ENCODE measurements at regions not wholly inside any gene's neighbourhood (a gene's known extent, or its start where the extent isn't known, plus 50 kb on each side); places are given as distances from the start of the nearest gene placed in this dataset.

DNA sequence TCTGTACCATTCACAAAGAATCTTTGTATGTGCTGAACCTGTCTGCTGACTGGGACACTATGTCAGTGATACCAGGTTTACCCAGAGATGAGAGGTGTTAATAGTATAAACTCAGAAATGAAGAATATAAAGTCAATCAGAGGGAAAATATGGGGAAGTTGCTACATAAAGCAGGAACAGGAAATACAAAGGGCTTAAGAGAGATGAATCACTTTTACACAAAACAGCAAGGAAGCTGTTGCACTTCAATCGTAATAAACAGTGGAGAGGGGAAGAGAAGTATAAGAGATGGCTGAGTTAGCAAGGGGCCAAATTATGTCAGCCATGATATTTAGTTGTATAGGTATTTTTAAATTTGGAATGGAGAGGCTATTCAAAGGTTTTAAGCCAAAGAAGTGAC is 890.2 kb upstream of the NCAM2 start:
- H3K4me3 ChIP-seq (ENCODE audit: low read length) = no peak overlapping the region
- no peaks in the 10 kb centered on the region for H3K9me3 ChIP-seq (ENCODE audit: control insufficient read depth in 2 of 3, low read length in 3 of 3)
- no peaks in the 10 kb centered on the region for H3K27me3 ChIP-seq (ENCODE audit: control insufficient read depth in 2 of 2, insufficient read depth in 2 of 2, low read length in 2 of 2)
- H3K9me3 Mint-ChIP-seq = peaks cover 0 to 29% (median 10%) of the 10 kb centered on the region in 11 donors
- ATAC-seq (no peak), DNase-seq (no peak)
- ChIA-PET POLR2A (no interaction called here), CTCF (interaction anchor here (0.5 kb wide), 1 partner anchor 53 kb away, joined by 4 read pairs; no protein-coding TSS in a partner anchor)
- H3K27ac Mint-ChIP-seq = no peak overlapping the region
- intact Hi-C loops (cut with micrococcal nuclease) = no loop called here
- H3K4me1 Mint-ChIP-seq = peaks cover 0 to 3% (median 0%) of the 10 kb centered on the region in 7 donors
- no peak overlapping the region for H3K27ac ChIP-seq (ENCODE audit: low read depth, low read length)
- no peak overlapping the region for H3K4me3 Mint-ChIP-seq
- H3K4me1 ChIP-seq (ENCODE audit: control insufficient read depth in 2 of 2, insufficient read depth in 2 of 2, low read length in 2 of 2) = no peaks in the 10 kb centered on the region
- no peaks in the 10 kb centered on the region for H3K36me3 Mint-ChIP-seq
- no peaks in the 10 kb centered on the region for H3K36me3 ChIP-seq (ENCODE audit: control insufficient read depth in 2 of 3, insufficient read depth in 3 of 3, low read length in 3 of 3)
- H3K27me3 Mint-ChIP-seq = no peaks in the 10 kb centered on the region

GRCh38 chr21:20108976-20109540 is 889.2 kb upstream of the NCAM2 start:
- H3K4me1 ChIP-seq (ENCODE audit: control insufficient read depth in 2 of 2, insufficient read depth in 2 of 2, low read length in 2 of 2) = no peaks in the 10 kb centered on the region
- Mint-ChIP-seq H3K4me3 (no peak overlapping the region), H3K27me3 (no peaks in the 10 kb centered on the region), H3K9me3 (peaks cover 0 to 33% (median 8%) of the 10 kb centered on the region in 11 donors), H3K36me3 (no peaks in the 10 kb centered on the region), H3K27ac (no peak overlapping the region), H3K4me1 (peaks cover 0 to 3% (median 0%) of the 10 kb centered on the region in 7 donors)
- no peak for ATAC-seq
- no peak for DNase-seq
- ChIA-PET CTCF (no interaction called here), POLR2A (no interaction called here)
- no peaks in the 10 kb centered on the region for H3K9me3 ChIP-seq (ENCODE audit: control insufficient read depth in 2 of 3, low read length in 3 of 3)
- H3K36me3 ChIP-seq (ENCODE audit: control insufficient read depth in 2 of 3, insufficient read depth in 3 of 3, low read length in 3 of 3) = no peaks in the 10 kb centered on the region
- no peak overlapping the region for H3K4me3 ChIP-seq (ENCODE audit: low read length)
- H3K27me3 ChIP-seq (ENCODE audit: control insufficient read depth in 2 of 2, insufficient read depth in 2 of 2, low read length in 2 of 2) = no peaks in the 10 kb centered on the region
- no peak overlapping the region for H3K27ac ChIP-seq (ENCODE audit: low read depth, low read length)
- intact Hi-C loops (cut with micrococcal nuclease) = no loop called here

DNA sequence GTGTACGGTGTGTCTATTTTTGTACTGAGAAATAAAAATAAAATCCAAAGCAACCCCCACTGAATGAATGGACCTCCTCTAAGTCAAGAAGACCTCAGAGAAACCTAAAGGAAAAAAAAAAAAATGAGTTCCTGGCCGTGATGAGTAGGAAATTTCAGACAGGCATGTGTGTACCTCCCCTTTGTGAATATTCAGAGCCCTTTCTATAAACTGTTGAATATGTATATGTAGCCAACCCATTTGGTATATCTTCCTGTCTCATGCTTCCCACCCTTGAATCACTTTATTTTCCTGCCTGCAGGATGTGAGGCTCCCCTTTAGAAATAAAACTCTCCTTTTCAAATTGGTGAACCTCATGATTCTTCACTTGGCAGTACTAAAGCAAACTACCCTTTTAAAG is 887.8 kb upstream of the NCAM2 start:
- intact Hi-C loops (cut with micrococcal nuclease) = no loop called here
- Mint-ChIP-seq H3K9me3 (peaks cover 0 to 38% (median 13%) of the 10 kb centered on the region in 11 donors), H3K4me3 (no peak overlapping the region), H3K27me3 (no peaks in the 10 kb centered on the region), H3K36me3 (no peaks in the 10 kb centered on the region), H3K4me1 (peaks cover 0 to 3% (median 0%) of the 10 kb centered on the region in 7 donors), H3K27ac (no peak overlapping the region)
- Histone ChIP-seq H3K4me3 (ENCODE audit: low read length) (no peak overlapping the region), H3K9me3 (ENCODE audit: control insufficient read depth in 2 of 3, low read length in 3 of 3) (no peaks in the 10 kb centered on the region), H3K36me3 (ENCODE audit: control insufficient read depth in 2 of 3, insufficient read depth in 3 of 3, low read length in 3 of 3) (no peaks in the 10 kb centered on the region), H3K27ac (ENCODE audit: low read depth, low read length) (no peak overlapping the region), H3K27me3 (ENCODE audit: control insufficient read depth in 2 of 2, insufficient read depth in 2 of 2, low read length in 2 of 2) (no peaks in the 10 kb centered on the region), H3K4me1 (ENCODE audit: control insufficient read depth in 2 of 2, insufficient read depth in 2 of 2, low read length in 2 of 2) (no peaks in the 10 kb centered on the region)
- CTCF ChIA-PET = no interaction called here
- POLR2A ChIA-PET = no interaction called here
- ATAC-seq = no peak
- DNase-seq = no peak

- H3K9me3 ChIP-seq (ENCODE audit: control insufficient read depth in 2 of 3, low read length in 3 of 3) = peaks cover 0 to 13% (median 5%) of the 10 kb centered on the region in 3 experiments
- Mint-ChIP-seq H3K36me3 (peaks cover 0 to 3% (median 0%) of the 10 kb centered on the region in 5 donors), H3K4me1 (no peaks in the 10 kb centered on the region), H3K27me3 (no peaks in the 10 kb centered on the region), H3K4me3 (no peak overlapping the region), H3K27ac (no peak overlapping the region), H3K9me3 (peaks cover 0 to 46% (median 19%) of the 10 kb centered on the region in 11 donors)
- POLR2A ChIA-PET = no interaction called here
- no peaks in the 10 kb centered on the region for H3K36me3 ChIP-seq (ENCODE audit: control insufficient read depth in 2 of 3, insufficient read depth in 3 of 3, low read length in 3 of 3)
- no peak for ATAC-seq
- H3K27ac ChIP-seq (ENCODE audit: low read depth, low read length) = no peak overlapping the region
- intact Hi-C loops (cut with micrococcal nuclease) = no loop called here
- CTCF ChIA-PET = no interaction called here
- no peaks in the 10 kb centered on the region for H3K4me1 ChIP-seq (ENCODE audit: control insufficient read depth in 2 of 2, insufficient read depth in 2 of 2, low read length in 2 of 2)
- no peaks in the 10 kb centered on the region for H3K27me3 ChIP-seq (ENCODE audit: control insufficient read depth in 2 of 2, insufficient read depth in 2 of 2, low read length in 2 of 2)
- no peak for DNase-seq
- no peak overlapping the region for H3K4me3 ChIP-seq (ENCODE audit: low read length)
Observed at GRCh38 chr21:20151741-20152140, 846.5 kb upstream of the NCAM2 start.

DNA sequence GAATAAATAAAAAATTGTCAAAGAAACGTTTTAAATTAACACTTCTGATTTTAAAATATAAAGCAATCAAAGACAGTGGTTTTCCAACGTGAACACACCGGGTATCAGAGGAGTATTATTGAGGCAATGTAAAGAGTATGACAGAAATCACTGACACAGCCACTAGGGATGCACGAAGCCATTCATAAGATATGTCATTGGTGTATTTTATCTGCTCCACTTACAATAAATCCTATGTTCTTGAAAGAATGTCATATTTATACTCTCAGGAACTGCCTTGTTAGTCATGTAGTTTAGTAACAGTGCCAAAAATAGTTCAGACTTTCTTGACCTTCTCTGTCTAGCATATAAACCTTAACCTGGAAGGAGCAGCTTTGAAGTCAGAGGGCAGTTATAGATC is 835.0 kb upstream of the NCAM2 start:
- ATAC-seq (no peak), DNase-seq (no peak)
- peaks cover 0 to 13% (median 6%) of the 10 kb centered on the region in 11 donors for H3K9me3 Mint-ChIP-seq
- no peaks in the 10 kb centered on the region for H3K9me3 ChIP-seq (ENCODE audit: control insufficient read depth in 2 of 3, low read length in 3 of 3)
- no peaks in the 10 kb centered on the region for H3K36me3 ChIP-seq (ENCODE audit: control insufficient read depth in 2 of 3, insufficient read depth in 3 of 3, low read length in 3 of 3)
- H3K27ac Mint-ChIP-seq = no peak overlapping the region
- peaks cover 0 to 3% (median 0%) of the 10 kb centered on the region in 5 donors for H3K36me3 Mint-ChIP-seq
- H3K4me3 Mint-ChIP-seq = no peak overlapping the region
- H3K27me3 ChIP-seq (ENCODE audit: control insufficient read depth in 2 of 2, insufficient read depth in 2 of 2, low read length in 2 of 2) = no peaks in the 10 kb centered on the region
- ChIA-PET CTCF (no interaction called here), POLR2A (no interaction called here)
- H3K27ac ChIP-seq (ENCODE audit: low read depth, low read length) = no peak overlapping the region
- no peak overlapping the region for H3K4me3 ChIP-seq (ENCODE audit: low read length)
- H3K4me1 ChIP-seq (ENCODE audit: control insufficient read depth in 2 of 2, insufficient read depth in 2 of 2, low read length in 2 of 2) = no peaks in the 10 kb centered on the region
- H3K4me1 Mint-ChIP-seq = no peaks in the 10 kb centered on the region
- no peaks in the 10 kb centered on the region for H3K27me3 Mint-ChIP-seq
- intact Hi-C loops (cut with micrococcal nuclease) = no loop called here

DNA sequence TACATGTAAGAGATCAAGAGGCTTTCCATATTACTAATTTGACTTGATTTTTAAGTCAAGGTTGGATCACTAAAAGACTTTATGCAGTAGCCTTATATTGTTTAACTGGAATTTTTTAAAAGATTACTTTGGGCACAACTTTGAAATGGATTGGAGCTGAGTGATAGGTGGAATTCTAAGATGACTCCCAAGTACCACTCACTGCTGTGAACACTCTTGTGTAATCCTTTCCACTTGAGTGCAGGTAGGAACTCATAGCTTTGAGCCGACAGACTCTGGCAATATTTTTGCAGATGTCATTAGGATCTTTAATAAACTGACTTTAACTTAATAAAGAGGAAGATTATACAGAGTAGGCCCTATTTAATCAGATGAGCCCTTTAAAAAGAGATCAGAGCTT is 831.1 kb upstream of the NCAM2 start:
- peaks cover 0 to 9% (median 6%) of the 10 kb centered on the region in 11 donors for H3K9me3 Mint-ChIP-seq
- no peaks in the 10 kb centered on the region for H3K4me1 ChIP-seq (ENCODE audit: control insufficient read depth in 2 of 2, insufficient read depth in 2 of 2, low read length in 2 of 2)
- no peaks in the 10 kb centered on the region for H3K27me3 Mint-ChIP-seq
- no peak overlapping the region for H3K4me3 Mint-ChIP-seq
- no peaks in the 10 kb centered on the region for H3K4me1 Mint-ChIP-seq
- H3K36me3 ChIP-seq (ENCODE audit: control insufficient read depth in 2 of 3, insufficient read depth in 3 of 3, low read length in 3 of 3) = no peaks in the 10 kb centered on the region
- DNase-seq = no peak
- no peaks in the 10 kb centered on the region for H3K27me3 ChIP-seq (ENCODE audit: control insufficient read depth in 2 of 2, insufficient read depth in 2 of 2, low read length in 2 of 2)
- H3K9me3 ChIP-seq (ENCODE audit: control insufficient read depth in 2 of 3, low read length in 3 of 3) = no peaks in the 10 kb centered on the region
- no peaks in the 10 kb centered on the region for H3K36me3 Mint-ChIP-seq
- ChIA-PET POLR2A (no interaction called here), CTCF (no interaction called here)
- H3K27ac Mint-ChIP-seq = no peak overlapping the region
- ATAC-seq = no peak
- no peak overlapping the region for H3K27ac ChIP-seq (ENCODE audit: low read depth, low read length)
- no peak overlapping the region for H3K4me3 ChIP-seq (ENCODE audit: low read length)
- intact Hi-C loops (cut with micrococcal nuclease) = no loop called here

- no peak overlapping the region for H3K27ac ChIP-seq (ENCODE audit: low read depth, low read length)
- H3K4me1 ChIP-seq (ENCODE audit: control insufficient read depth in 2 of 2, insufficient read depth in 2 of 2, low read length in 2 of 2) = no peaks in the 10 kb centered on the region
- intact Hi-C loops (cut with micrococcal nuclease) = no loop called here
- H3K36me3 Mint-ChIP-seq = no peaks in the 10 kb centered on the region
- H3K27me3 Mint-ChIP-seq = no peaks in the 10 kb centered on the region
- H3K4me3 Mint-ChIP-seq = no peak overlapping the region
- no peaks in the 10 kb centered on the region for H3K4me1 Mint-ChIP-seq
- H3K27ac Mint-ChIP-seq = no peak overlapping the region
- no peaks in the 10 kb centered on the region for H3K27me3 ChIP-seq (ENCODE audit: control insufficient read depth in 2 of 2, insufficient read depth in 2 of 2, low read length in 2 of 2)
- H3K36me3 ChIP-seq (ENCODE audit: control insufficient read depth in 2 of 3, insufficient read depth in 3 of 3, low read length in 3 of 3) = no peaks in the 10 kb centered on the region
- ChIA-PET POLR2A (no interaction called here), CTCF (no interaction called here)
- no peak overlapping the region for H3K4me3 ChIP-seq (ENCODE audit: low read length)
- ATAC-seq (no peak), DNase-seq (no peak)
- H3K9me3 ChIP-seq (ENCODE audit: control insufficient read depth in 2 of 3, low read length in 3 of 3) = no peaks in the 10 kb centered on the region
- H3K9me3 Mint-ChIP-seq = peaks cover 0 to 19% (median 8%) of the 10 kb centered on the region in 11 donors
Observed at GRCh38 chr21:20169812-20170576, 828.2 kb upstream of the NCAM2 start.
